ENCODE measurements at regions not wholly inside any gene's neighbourhood (a gene's known extent, or its start where the extent isn't known, plus 50 kb on each side); places are given as distances from the start of the nearest gene placed in this dataset.
"Not testable (repeated sequence)": the region's sequence is repeated elsewhere in the genome, so short reads cannot be mapped to it uniquely, and the experiment has no call there.

- Mint-ChIP-seq H3K27me3 (peaks cover 4 to 47% (median 9%) of the 10 kb centered on the region in 5 donors), H3K4me1 (peaks cover 0 to 5% (median 0%) of the 10 kb centered on the region in 7 donors), H3K4me3 (no peak overlapping the region), H3K9me3 (peaks cover 5 to 21% (median 12%) of the 10 kb centered on the region in 11 donors), H3K27ac (no peak overlapping the region), H3K36me3 (peaks cover 0 to 10% (median 2%) of the 10 kb centered on the region in 5 donors)
- ATAC-seq (no peak), DNase-seq (no peak)
- no peaks in the 10 kb centered on the region for H3K36me3 ChIP-seq (ENCODE audit: control insufficient read depth in 2 of 3, insufficient read depth in 3 of 3, low read length in 3 of 3)
- ChIA-PET CTCF (no interaction called here), POLR2A (no interaction called here)
- H3K27ac ChIP-seq (ENCODE audit: low read depth, low read length): no peak overlapping the region
- H3K4me1 ChIP-seq (ENCODE audit: control insufficient read depth in 2 of 2, insufficient read depth in 2 of 2, low read length in 2 of 2): no peaks in the 10 kb centered on the region
- H3K9me3 ChIP-seq (ENCODE audit: control insufficient read depth in 2 of 3, low read length in 3 of 3): no peaks in the 10 kb centered on the region
- H3K27me3 ChIP-seq (ENCODE audit: control insufficient read depth in 2 of 2, insufficient read depth in 2 of 2, low read length in 2 of 2): no peaks in the 10 kb centered on the region
- H3K4me3 ChIP-seq (ENCODE audit: low read length): no peak overlapping the region
- intact Hi-C loops (cut with micrococcal nuclease): no loop called here
These were observed 480.2 kb upstream of the CCDC196 start for GRCh38 chr14:66005900-66006434.

- CTCF ChIA-PET: interaction anchor here (1.2 kb wide), 1 partner anchor 184 kb away, joined by 5 read pairs; no protein-coding TSS in a partner anchor
- H3K4me1 ChIP-seq (ENCODE audit: control insufficient read depth in 2 of 2, insufficient read depth in 2 of 2, low read length in 2 of 2): no peaks in the 10 kb centered on the region
- intact Hi-C loops (cut with micrococcal nuclease): no loop called here
- peaks cover 0 to 10% (median 0%) of the 10 kb centered on the region in 7 donors for H3K4me1 Mint-ChIP-seq
- DNase-seq (no peak), ATAC-seq (no peak)
- no peak overlapping the region for H3K27ac ChIP-seq (ENCODE audit: low read depth, low read length)
- H3K27me3 ChIP-seq (ENCODE audit: control insufficient read depth in 2 of 2, insufficient read depth in 2 of 2, low read length in 2 of 2): no peaks in the 10 kb centered on the region
- no peak overlapping the region for H3K4me3 ChIP-seq (ENCODE audit: low read length)
- no peak overlapping the region for H3K4me3 Mint-ChIP-seq
- H3K9me3 ChIP-seq (ENCODE audit: control insufficient read depth in 2 of 3, low read length in 3 of 3): no peaks in the 10 kb centered on the region
- peaks cover 0 to 34% (median 0%) of the 10 kb centered on the region in 5 donors for H3K27me3 Mint-ChIP-seq
- POLR2A ChIA-PET: no interaction called here
- H3K36me3 ChIP-seq (ENCODE audit: control insufficient read depth in 2 of 3, insufficient read depth in 3 of 3, low read length in 3 of 3): no peaks in the 10 kb centered on the region
- no peak overlapping the region for H3K27ac Mint-ChIP-seq
- H3K36me3 Mint-ChIP-seq: no peaks in the 10 kb centered on the region
- peaks cover 0 to 7% (median 2%) of the 10 kb centered on the region in 11 donors for H3K9me3 Mint-ChIP-seq
These were observed 477.5 kb upstream of the CCDC196 start for GRCh38 chr14:66008631-66009030.

GRCh38 chr14:66009089-66009488 is 477.1 kb upstream of the CCDC196 start:
- H3K27me3 ChIP-seq (ENCODE audit: control insufficient read depth in 2 of 2, insufficient read depth in 2 of 2, low read length in 2 of 2): no peaks in the 10 kb centered on the region
- ATAC-seq: no peak
- ChIA-PET CTCF (interaction anchor here (1.2 kb wide), 1 partner anchor 185 kb away, joined by 5 read pairs; no protein-coding TSS in a partner anchor), POLR2A (no interaction called here)
- H3K36me3 ChIP-seq (ENCODE audit: control insufficient read depth in 2 of 3, insufficient read depth in 3 of 3, low read length in 3 of 3): no peaks in the 10 kb centered on the region
- no peak overlapping the region for H3K4me3 ChIP-seq (ENCODE audit: low read length)
- Mint-ChIP-seq H3K27me3 (peaks cover 0 to 33% (median 0%) of the 10 kb centered on the region in 5 donors), H3K36me3 (no peaks in the 10 kb centered on the region), H3K4me3 (no peak overlapping the region), H3K9me3 (peaks cover 0 to 6% (median 2%) of the 10 kb centered on the region in 11 donors), H3K4me1 (peaks cover 0 to 9% (median 0%) of the 10 kb centered on the region in 7 donors), H3K27ac (no peak overlapping the region)
- no peaks in the 10 kb centered on the region for H3K4me1 ChIP-seq (ENCODE audit: control insufficient read depth in 2 of 2, insufficient read depth in 2 of 2, low read length in 2 of 2)
- no peak overlapping the region for H3K27ac ChIP-seq (ENCODE audit: low read depth, low read length)
- intact Hi-C loops (cut with micrococcal nuclease): no loop called here
- no peaks in the 10 kb centered on the region for H3K9me3 ChIP-seq (ENCODE audit: control insufficient read depth in 2 of 3, low read length in 3 of 3)
- no peak for DNase-seq

GRCh38 chr14:66010695-66011094 is 475.5 kb upstream of the CCDC196 start:
- Histone ChIP-seq H3K36me3 (ENCODE audit: control insufficient read depth in 2 of 3, insufficient read depth in 3 of 3, low read length in 3 of 3) (no peaks in the 10 kb centered on the region), H3K4me3 (ENCODE audit: low read length) (no peak overlapping the region), H3K4me1 (ENCODE audit: control insufficient read depth in 2 of 2, insufficient read depth in 2 of 2, low read length in 2 of 2) (no peaks in the 10 kb centered on the region), H3K27me3 (ENCODE audit: control insufficient read depth in 2 of 2, insufficient read depth in 2 of 2, low read length in 2 of 2) (no peaks in the 10 kb centered on the region), H3K27ac (ENCODE audit: low read depth, low read length) (no peak overlapping the region), H3K9me3 (ENCODE audit: control insufficient read depth in 2 of 3, low read length in 3 of 3) (no peaks in the 10 kb centered on the region)
- H3K4me3 Mint-ChIP-seq: no peak overlapping the region
- H3K27me3 Mint-ChIP-seq: peaks cover 0 to 24% (median 0%) of the 10 kb centered on the region in 5 donors
- CTCF ChIA-PET: no interaction called here
- POLR2A ChIA-PET: no interaction called here
- intact Hi-C loops (cut with micrococcal nuclease): no loop called here
- DNase-seq (no peak), ATAC-seq (no peak)
- peaks cover 0 to 2% (median 0%) of the 10 kb centered on the region in 11 donors for H3K9me3 Mint-ChIP-seq
- H3K36me3 Mint-ChIP-seq: no peaks in the 10 kb centered on the region
- peak overlapping the region in 1 of 9 donors; percentile 23 for H3K27ac Mint-ChIP-seq
- peaks cover 0 to 4% (median 0%) of the 10 kb centered on the region in 7 donors for H3K4me1 Mint-ChIP-seq

- intact Hi-C loops (cut with micrococcal nuclease): no loop called here
- Mint-ChIP-seq H3K27me3 (peaks cover 0 to 24% (median 0%) of the 10 kb centered on the region in 5 donors), H3K9me3 (peaks cover 0 to 9% (median 0%) of the 10 kb centered on the region in 11 donors), H3K27ac (no peak overlapping the region), H3K36me3 (peaks cover 0 to 5% (median 0%) of the 10 kb centered on the region in 5 donors), H3K4me3 (no peak overlapping the region), H3K4me1 (peaks cover 0 to 4% (median 0%) of the 10 kb centered on the region in 7 donors)
- H3K27ac ChIP-seq (ENCODE audit: low read depth, low read length): no peak overlapping the region
- no peak for DNase-seq
- ChIA-PET CTCF (no interaction called here), POLR2A (interaction anchor here (0.6 kb wide), 1 partner anchor 963 kb away, joined by 3 read pairs; no protein-coding TSS in a partner anchor)
- no peak overlapping the region for H3K4me3 ChIP-seq (ENCODE audit: low read length)
- H3K9me3 ChIP-seq (ENCODE audit: control insufficient read depth in 2 of 3, low read length in 3 of 3): no peaks in the 10 kb centered on the region
- no peak for ATAC-seq
- no peaks in the 10 kb centered on the region for H3K27me3 ChIP-seq (ENCODE audit: control insufficient read depth in 2 of 2, insufficient read depth in 2 of 2, low read length in 2 of 2)
- no peaks in the 10 kb centered on the region for H3K4me1 ChIP-seq (ENCODE audit: control insufficient read depth in 2 of 2, insufficient read depth in 2 of 2, low read length in 2 of 2)
- no peaks in the 10 kb centered on the region for H3K36me3 ChIP-seq (ENCODE audit: control insufficient read depth in 2 of 3, insufficient read depth in 3 of 3, low read length in 3 of 3)
These were observed 474.3 kb upstream of the CCDC196 start for GRCh38 chr14:66011855-66012254.

- H3K27me3 ChIP-seq (ENCODE audit: control insufficient read depth in 2 of 2, insufficient read depth in 2 of 2, low read length in 2 of 2); H3K4me3 ChIP-seq (ENCODE audit: low read length); H3K27ac Mint-ChIP-seq; intact Hi-C loops (cut with micrococcal nuclease); H3K4me1 ChIP-seq (ENCODE audit: control insufficient read depth in 2 of 2, insufficient read depth in 2 of 2, low read length in 2 of 2); H3K36me3 Mint-ChIP-seq; ATAC-seq; DNase-seq; H3K36me3 ChIP-seq (ENCODE audit: control insufficient read depth in 2 of 3, insufficient read depth in 3 of 3, low read length in 3 of 3); H3K27ac ChIP-seq (ENCODE audit: low read depth, low read length); POLR2A ChIA-PET; H3K9me3 ChIP-seq (ENCODE audit: control insufficient read depth in 2 of 3, low read length in 3 of 3); H3K4me3 Mint-ChIP-seq; H3K4me1 Mint-ChIP-seq; CTCF ChIA-PET: not testable (repeated sequence)
- Mint-ChIP-seq H3K27me3 (peaks cover 0 to 18% (median 3%) of the 10 kb centered on the region in 5 donors), H3K9me3 (peaks cover 0 to 10% (median 0%) of the 10 kb centered on the region in 11 donors)
These were observed 472.6 kb upstream of the CCDC196 start for GRCh38 chr14:66013607-66014006.

All from naive thymus-derived CD4-positive, alpha-beta T cell (primary cell).